Activated naive CD4-positive, alpha-beta T cell treated with anti-CD3 and anti-CD28 coated beads, Interleukin-2, amount 10 ng/mL, durations not matched to agents 7 days and 5 days (primary cell): ENCODE measurements at regions not wholly inside any gene's neighbourhood (a gene's known extent, or its start where the extent isn't known, plus 50 kb on each side); places are given as distances from the start of the nearest gene placed in this dataset.
"Not testable (repeated sequence)": the region's sequence is repeated elsewhere in the genome, so short reads cannot be mapped to it uniquely, and the experiment has no call there.

Experiments
- CTCF ChIA-PET: fragments of 350-600 bp; sonication (Branson Sonifier 250); formaldehyde crosslinking; loops from one replicate; lab custom pipeline; 2021; ENCODE audit warnings: antibody characterized with exemption; lab: Charles Lee
- DNase-seq: peaks from one replicate; pipeline ENCODE4 v3.0.0-alpha.2; 2020
- H3K27ac Mint-ChIP-seq: one replicate; pipeline ENCODE4 v1.8.0; 2021; ENCODE audit warnings: mild to moderate bottlenecking, moderate library complexity, mixed read lengths
- H3K27me3 Mint-ChIP-seq: one replicate; pipeline ENCODE4 v1.8.0; 2021; ENCODE audit warnings: mild to moderate bottlenecking, mixed read lengths
- H3K36me3 Mint-ChIP-seq: one replicate; pipeline ENCODE4 v1.8.0; 2021; ENCODE audit warnings: mixed read lengths
- H3K4me1 Mint-ChIP-seq: one replicate; pipeline ENCODE4 v1.8.0; 2021; ENCODE audit warnings: mixed read lengths
- H3K4me3 Mint-ChIP-seq: one replicate; pipeline ENCODE4 v1.8.0; 2021; ENCODE audit warnings: mild to moderate bottlenecking, moderate library complexity, mixed read lengths
- H3K9me3 Mint-ChIP-seq: one replicate; pipeline ENCODE4 v1.8.0; 2021; ENCODE audit warnings: mixed read lengths

DNA sequence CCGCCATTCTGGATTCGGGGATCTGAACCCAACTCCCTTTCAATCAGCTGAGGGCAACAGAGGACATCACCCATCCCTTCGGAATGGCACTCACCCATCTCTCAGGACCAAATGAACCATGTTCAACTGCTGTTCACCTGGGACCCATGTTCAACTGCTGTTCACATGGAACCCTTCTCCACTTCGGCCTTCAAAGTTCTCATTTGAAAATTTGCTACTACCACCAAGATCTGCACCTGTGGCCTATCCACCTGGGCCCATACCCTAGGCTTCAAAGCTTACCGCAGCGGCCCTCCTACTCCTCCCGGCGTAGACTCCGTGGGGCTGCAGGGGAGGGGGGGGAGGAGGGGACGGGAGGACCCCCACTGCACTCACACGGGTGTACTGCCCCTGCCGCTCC is 119.2 kb upstream of the ANKRD30BL start:
- Mint-ChIP-seq H3K36me3 (no peaks in the 10 kb centered on the region), H3K4me1 (no peaks in the 10 kb centered on the region), H3K4me3 (no peak overlapping the region), H3K27ac (no peak overlapping the region), H3K27me3 (no peaks in the 10 kb centered on the region), H3K9me3 (peaks cover 32% of the 10 kb centered on the region)
- CTCF ChIA-PET = no interaction called here
- no peak for DNase-seq

GRCh38 chr2:132282104-132282503 is 120.4 kb upstream of the ANKRD30BL start:
- H3K9me3 Mint-ChIP-seq = peaks cover 24% of the 10 kb centered on the region
- H3K36me3 Mint-ChIP-seq, DNase-seq, H3K4me3 Mint-ChIP-seq, H3K27ac Mint-ChIP-seq, H3K4me1 Mint-ChIP-seq, H3K27me3 Mint-ChIP-seq, CTCF ChIA-PET: not testable (repeated sequence)

DNA sequence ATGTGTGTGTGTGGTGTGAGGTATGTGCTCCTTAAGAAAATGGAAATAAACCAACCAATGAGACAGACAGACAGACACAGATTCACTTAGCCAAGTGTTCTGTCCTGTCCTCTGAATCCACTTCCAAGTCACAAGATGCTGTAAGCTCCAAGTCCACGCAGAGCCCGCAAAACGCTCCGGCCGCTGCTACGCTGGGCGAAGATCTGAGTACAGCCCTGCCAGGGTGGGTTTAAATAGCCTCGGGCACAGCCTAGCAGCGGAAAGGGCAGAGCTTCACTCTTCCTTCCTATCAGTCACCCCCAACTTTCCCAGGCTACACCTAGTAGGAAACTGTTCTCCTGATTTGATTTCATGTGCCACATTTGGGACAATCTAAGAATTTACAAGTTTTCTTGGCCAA is 121.2 kb upstream of the ANKRD30BL start:
- Mint-ChIP-seq H3K27ac (no peak overlapping the region), H3K36me3 (no peaks in the 10 kb centered on the region), H3K27me3 (no peaks in the 10 kb centered on the region), H3K4me1 (no peaks in the 10 kb centered on the region), H3K9me3 (peaks cover 20% of the 10 kb centered on the region), H3K4me3 (no peak overlapping the region)
- no peak for DNase-seq
- CTCF ChIA-PET = no interaction called here

DNA sequence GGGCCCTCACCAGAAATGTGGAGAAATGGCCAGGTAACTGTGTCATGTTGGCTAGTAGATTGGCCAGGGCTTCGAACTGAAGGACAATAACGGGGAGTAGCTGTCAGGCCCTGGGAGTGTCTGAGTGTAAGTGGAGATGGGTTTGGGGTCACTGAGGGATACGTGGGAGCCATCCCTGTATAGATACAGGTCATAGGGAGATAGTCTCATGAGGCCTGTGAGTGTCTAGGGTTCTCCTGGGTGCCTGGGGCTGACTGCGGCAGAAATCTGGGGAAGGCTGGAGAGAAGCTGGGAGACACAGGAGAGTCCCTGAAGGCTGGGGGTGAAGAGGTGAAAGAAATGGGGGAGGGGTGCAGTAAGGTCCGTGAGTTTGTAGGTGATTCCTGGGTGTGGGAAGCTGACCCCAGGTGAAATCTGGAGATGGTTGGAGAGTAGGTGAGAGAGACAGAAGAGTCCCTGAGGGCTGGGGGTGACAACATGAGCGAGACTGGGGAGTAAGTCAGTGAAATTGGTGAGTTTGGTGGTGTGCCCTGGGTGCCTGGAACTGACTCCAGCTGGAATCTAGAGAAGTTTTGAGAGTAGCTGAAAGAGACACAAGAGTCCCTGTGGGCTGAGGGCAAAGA is 124.6 kb upstream of the ANKRD30BL start:
- H3K27me3 Mint-ChIP-seq, DNase-seq, H3K9me3 Mint-ChIP-seq, CTCF ChIA-PET, H3K4me3 Mint-ChIP-seq, H3K27ac Mint-ChIP-seq, H3K4me1 Mint-ChIP-seq, H3K36me3 Mint-ChIP-seq: not testable (repeated sequence)

DNA sequence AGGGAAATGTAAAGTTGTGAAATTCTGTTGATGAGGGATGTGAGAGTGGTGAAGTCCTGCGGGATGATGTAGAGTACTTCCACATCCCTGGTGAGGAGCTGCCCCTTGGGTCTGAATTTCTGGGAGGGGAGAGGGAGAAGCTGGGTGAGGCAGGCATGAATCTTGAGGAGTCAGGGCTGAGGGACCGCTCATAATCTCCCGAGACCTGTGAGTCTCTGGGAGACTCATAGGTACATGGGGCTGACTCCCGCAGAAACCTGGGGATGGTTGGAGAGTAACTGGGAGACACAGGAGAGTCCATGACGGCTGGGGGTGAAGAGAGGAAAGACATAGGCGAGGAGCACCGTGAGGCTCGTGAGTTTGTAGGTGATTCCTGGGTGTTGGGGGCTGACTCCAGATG is 126.2 kb upstream of the ANKRD30BL start:
- H3K27me3 Mint-ChIP-seq, H3K27ac Mint-ChIP-seq, H3K4me3 Mint-ChIP-seq, DNase-seq, H3K36me3 Mint-ChIP-seq, H3K9me3 Mint-ChIP-seq, CTCF ChIA-PET, H3K4me1 Mint-ChIP-seq: not testable (repeated sequence)

- H3K27me3 Mint-ChIP-seq, DNase-seq, CTCF ChIA-PET, H3K4me3 Mint-ChIP-seq, H3K4me1 Mint-ChIP-seq, H3K36me3 Mint-ChIP-seq, H3K9me3 Mint-ChIP-seq, H3K27ac Mint-ChIP-seq: not testable (repeated sequence)
These were observed 127.4 kb upstream of the ANKRD30BL start for GRCh38 chr2:132289138-132289537.

GRCh38 chr2:132289812-132290211 is 126.8 kb upstream of the GPR39 start:
- H3K4me1 Mint-ChIP-seq, H3K9me3 Mint-ChIP-seq, H3K4me3 Mint-ChIP-seq, H3K36me3 Mint-ChIP-seq, CTCF ChIA-PET, H3K27ac Mint-ChIP-seq, H3K27me3 Mint-ChIP-seq, DNase-seq: not testable (repeated sequence)

DNA sequence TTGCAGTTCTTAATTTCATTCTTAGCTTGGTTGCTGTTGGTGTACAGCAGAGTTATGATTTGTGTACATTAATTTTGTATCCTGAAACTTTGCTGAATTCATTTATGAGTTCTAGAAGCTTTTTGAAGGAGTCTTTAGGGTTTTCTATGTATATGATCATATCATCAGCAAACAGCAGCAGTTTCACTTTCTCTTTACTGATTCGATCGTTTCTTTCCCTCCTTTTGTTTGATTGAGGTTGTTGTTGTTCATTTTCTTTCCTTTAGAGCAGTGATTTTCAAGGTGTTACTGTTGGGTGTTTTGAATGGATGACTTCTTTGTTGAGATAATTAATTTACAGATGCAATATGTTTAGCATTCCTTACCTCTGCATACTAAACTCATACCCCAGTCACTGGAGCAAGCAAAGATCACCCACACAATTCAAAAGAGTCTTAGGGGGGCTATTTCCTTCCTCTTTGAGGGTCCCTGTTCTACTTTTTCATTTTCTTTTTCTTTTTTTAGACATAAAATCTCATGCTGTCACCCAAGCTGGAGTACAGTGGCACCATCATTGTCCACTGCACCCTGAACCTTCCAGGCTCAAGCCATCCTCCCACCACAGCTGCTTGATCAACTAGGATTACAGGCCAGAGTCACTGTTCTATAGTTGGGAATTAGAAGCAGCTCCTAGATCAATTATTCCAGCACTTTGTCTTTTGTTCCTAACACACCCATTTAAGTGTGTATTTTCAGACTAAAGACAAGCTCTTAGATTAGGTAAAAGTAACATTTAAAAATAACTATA is 115.8 kb upstream of the GPR39 start:
- Mint-ChIP-seq H3K27me3 (peaks cover 15% of the 10 kb centered on the region), H3K27ac (peak overlapping the region; percentile 84), H3K4me3 (peak overlapping the region; percentile 71)
- DNase-seq, CTCF ChIA-PET, H3K36me3 Mint-ChIP-seq, H3K4me1 Mint-ChIP-seq, H3K9me3 Mint-ChIP-seq: not testable (repeated sequence)

- H3K9me3 Mint-ChIP-seq, H3K27me3 Mint-ChIP-seq, H3K36me3 Mint-ChIP-seq, H3K27ac Mint-ChIP-seq, H3K4me3 Mint-ChIP-seq, H3K4me1 Mint-ChIP-seq, CTCF ChIA-PET, DNase-seq: not testable (repeated sequence)
These were observed 111.8 kb upstream of the GPR39 start for GRCh38 chr2:132304661-132305380.

DNA sequence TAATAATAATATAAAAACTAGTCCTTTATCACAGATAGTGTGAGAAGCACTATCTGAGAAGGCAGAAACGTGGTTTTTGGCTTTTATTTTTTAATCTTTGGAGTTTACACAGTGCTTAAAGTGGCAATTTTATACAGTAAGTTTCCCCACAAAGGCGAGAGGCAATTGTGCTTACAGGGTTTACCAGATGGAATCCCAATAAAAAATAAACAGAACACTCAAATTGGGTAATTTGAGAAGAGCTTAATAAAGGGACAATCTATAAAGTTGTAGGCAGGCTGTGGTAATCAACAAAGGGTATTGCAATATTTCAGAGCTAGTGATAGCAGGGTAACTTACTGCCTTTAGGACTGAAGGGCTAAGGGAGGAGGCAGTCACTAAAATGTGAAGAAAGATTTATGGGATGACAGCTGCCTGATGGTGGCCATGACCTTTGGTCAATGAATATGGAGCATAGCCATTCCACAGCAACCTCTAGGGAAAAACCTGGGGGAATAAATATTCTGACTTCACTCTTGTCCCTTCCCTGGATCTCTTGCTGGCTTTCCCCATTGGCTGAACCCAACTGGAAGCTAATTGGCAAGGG is 108.9 kb upstream of the GPR39 start:
- DNase-seq, H3K27me3 Mint-ChIP-seq, H3K36me3 Mint-ChIP-seq, CTCF ChIA-PET, H3K4me1 Mint-ChIP-seq, H3K4me3 Mint-ChIP-seq, H3K27ac Mint-ChIP-seq, H3K9me3 Mint-ChIP-seq: not testable (repeated sequence)

DNA sequence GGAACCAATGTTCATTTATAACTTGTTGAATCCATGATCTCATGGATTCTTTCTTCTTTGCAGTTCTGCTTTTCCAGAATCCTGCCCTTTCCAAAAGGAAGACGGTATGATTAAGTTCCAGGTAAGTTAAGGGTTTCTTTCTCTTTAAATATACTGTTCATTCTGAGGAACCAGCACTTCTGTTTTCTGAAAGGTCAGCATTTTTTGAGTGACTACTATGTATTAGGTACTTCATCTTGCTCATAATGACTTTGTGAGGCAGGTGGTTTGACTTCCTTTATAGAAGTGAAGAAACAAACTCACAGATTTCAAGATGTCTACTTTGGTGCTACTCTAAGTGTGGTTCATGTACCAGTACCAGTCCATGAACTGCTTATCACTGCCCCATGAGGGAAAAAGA is 107.4 kb upstream of the GPR39 start:
- H3K4me3 Mint-ChIP-seq, H3K9me3 Mint-ChIP-seq, H3K4me1 Mint-ChIP-seq, H3K27ac Mint-ChIP-seq, DNase-seq, CTCF ChIA-PET, H3K27me3 Mint-ChIP-seq, H3K36me3 Mint-ChIP-seq: not testable (repeated sequence)

GRCh38 chr2:132315546-132315945 is 101.1 kb upstream of the GPR39 start:
- H3K4me1 Mint-ChIP-seq, CTCF ChIA-PET, H3K27ac Mint-ChIP-seq, DNase-seq, H3K27me3 Mint-ChIP-seq, H3K4me3 Mint-ChIP-seq, H3K9me3 Mint-ChIP-seq, H3K36me3 Mint-ChIP-seq: not testable (repeated sequence)

- H3K9me3 Mint-ChIP-seq = not testable (repeated sequence)
These were observed 99.5 kb upstream of the GPR39 start for GRCh38 chr2:132317026-132317680.

DNA sequence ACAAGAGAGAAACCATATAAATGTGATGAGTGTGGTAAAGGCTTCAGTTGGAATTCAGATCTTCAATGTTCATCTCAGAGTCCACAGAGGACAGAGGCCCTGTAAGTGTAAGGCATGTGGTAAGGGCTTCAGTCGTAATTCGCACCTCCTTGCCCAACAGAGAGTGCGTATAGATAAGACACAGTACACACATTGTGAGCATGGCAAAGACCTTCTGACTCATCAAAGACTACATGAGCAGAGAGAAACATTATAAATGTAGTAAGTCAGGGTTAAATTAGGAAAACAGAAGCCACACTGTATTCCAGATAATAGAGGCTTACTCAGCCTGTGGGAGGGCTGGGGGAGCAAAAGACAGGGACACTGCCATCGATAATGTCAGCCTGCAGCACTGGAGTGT is 98.1 kb upstream of the GPR39 start:
- H3K4me3 Mint-ChIP-seq, DNase-seq, H3K27ac Mint-ChIP-seq, CTCF ChIA-PET, H3K27me3 Mint-ChIP-seq, H3K36me3 Mint-ChIP-seq, H3K9me3 Mint-ChIP-seq, H3K4me1 Mint-ChIP-seq: not testable (repeated sequence)

More at GRCh38 chr2:132317026-132317680, 99.5 kb upstream of the GPR39 start:
- H3K27me3 Mint-ChIP-seq, H3K27ac Mint-ChIP-seq, H3K4me3 Mint-ChIP-seq, H3K36me3 Mint-ChIP-seq, DNase-seq, CTCF ChIA-PET, H3K4me1 Mint-ChIP-seq: not testable (repeated sequence)
